NCI-H2107 treated with DMSO at 0.1 percent for 48 hours (cell line): ENCODE measurements at regions not wholly inside any gene's neighbourhood (a gene's known extent, or its start where the extent isn't known, plus 50 kb on each side); places are given as distances from the start of the nearest gene placed in this dataset.

Experiments
- DNase-seq: peaks from one replicate; lab custom pipeline; 2025; ENCODE audit not compliant: unreplicated experiment; lab: John Stamatoyannopoulos, UW

DNA sequence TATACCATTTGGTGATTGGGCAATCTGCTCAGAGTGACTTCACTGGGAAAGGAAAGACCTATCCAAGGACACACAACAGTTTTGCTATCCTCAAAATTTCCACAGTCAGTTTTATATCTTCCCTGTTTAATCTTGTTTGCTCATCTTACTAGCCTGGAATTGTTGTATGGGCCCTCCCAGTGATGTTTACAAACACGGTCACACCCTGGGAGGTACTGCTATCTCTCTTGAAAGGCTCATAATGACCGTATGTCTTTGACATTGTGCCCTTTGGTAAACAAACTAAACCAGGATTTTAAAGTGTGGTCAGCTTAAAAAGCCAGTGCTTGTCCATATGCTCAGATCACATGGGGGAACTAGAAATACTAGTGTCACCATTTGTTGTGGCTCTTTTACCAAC, 277.0 kb downstream of the CDH2 start:
- no peak for DNase-seq

DNA sequence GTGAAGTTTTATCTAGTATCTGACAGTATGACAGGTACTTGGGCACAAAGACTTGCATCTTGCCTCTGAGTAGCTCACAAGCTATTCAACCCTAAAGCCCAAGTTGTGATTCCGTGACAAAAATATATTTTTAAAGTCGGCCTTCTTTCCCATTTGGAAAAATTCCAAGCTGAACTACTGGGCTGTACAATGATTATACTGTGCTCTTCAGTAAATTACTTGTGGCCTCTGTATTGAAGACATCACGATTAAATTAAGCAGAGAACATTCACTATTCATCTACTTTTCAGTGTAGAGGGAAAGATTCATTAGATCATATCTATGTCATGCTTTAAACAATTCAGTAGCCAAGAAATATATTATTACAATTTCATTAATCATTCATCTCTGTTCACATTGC, 282.2 kb downstream of the CDH2 start:
- no peak for DNase-seq

DNA sequence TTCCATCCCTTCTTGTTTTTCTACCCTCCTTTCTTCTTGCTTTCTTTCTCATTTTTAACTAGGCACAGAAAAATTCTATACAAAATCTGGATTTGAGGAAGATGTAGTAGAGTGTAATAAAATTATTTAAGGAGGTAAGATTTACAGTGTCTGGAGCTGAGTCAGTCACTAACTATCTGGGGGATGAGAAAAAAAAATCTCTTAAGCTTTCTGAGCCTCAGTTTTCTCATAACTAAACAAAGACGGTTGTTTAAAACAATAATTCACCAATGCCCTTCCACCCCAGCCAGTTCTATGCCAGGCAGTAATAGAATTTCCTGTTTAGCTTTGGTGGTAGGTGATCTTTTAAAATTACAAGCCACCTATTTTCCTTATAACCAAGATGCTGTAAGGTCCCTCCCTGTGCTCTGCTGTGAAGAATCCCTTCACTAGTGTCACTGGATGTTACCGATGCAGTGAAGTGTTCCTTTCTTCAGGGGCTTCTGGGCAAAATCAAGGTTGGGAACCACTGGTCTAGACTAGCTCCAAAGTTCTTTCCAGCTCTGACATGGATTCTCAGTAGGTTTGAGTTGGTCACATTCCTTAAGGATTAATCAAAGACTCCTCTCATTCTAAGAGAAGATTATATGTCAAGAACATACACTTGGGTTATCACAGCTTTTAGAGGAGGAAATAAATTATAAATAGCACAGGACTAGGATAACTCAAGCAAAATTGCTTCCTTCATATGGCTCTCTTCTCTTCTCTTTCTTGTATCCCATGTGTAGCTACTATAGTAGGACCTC, 289.0 kb downstream of the CDH2 start:
- DNase-seq, result no peak

DNA sequence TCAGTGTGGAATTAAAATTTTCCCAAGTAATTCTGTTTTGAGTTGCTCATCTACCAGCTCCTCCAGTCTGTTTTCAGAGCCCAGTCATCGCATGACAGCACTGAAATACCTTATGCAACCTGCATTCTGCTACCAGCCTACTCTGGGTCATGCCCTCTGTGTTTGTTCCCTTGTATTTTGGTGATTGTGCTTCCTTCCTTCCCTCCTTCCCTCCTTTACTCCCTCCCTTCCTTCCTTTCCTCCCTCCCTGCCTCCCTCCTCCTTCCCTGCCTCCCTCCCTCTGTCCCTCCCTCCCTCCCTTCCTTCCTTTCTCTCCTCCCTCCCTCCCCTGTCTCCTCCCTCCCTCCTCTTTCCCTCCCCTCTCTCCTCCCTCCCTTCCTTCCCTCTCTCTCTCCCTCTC, 289.6 kb downstream of the CDH2 start:
- DNase-seq, result no peak

DNA sequence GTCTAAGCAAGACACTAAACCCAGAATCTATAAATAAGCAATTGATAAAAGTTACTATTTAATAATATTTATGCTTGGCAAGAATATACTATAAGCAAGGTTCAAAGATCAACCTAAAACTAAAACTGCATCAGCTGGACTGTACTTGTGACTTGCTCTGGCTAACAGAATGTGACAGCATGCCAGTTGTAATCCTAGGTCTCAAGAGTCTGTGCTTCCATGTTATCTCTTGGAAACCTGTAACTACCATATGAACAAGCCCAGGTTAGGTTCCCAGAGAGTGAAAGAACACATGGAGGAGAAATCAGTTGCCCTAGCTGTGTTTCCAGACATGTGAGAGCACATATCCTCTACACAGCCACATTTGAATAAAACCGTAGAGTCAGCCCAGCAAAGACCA, 297.4 kb downstream of the CDH2 start:
- DNase-seq, result no peak

DNA sequence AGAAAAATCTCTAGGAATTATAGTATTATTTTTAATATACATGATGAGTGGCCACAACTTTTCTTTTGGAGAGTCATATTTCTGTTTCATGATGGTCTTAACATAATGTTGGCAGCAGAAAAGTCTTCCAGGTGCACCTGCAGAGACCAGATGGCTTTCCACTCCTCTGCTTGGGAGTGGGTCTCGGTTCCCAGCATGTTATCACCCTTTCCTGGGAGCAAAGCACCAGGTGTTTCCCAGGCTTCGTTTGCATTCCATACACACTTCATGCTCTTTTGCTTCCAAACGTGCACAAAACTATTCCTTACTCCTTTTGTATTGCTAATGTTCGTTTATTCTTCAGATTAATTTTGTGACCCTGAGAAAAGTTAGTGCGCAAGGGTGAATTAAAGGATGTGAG, 305.2 kb downstream of the CDH2 start:
- peak; percentile 64 for DNase-seq

DNA sequence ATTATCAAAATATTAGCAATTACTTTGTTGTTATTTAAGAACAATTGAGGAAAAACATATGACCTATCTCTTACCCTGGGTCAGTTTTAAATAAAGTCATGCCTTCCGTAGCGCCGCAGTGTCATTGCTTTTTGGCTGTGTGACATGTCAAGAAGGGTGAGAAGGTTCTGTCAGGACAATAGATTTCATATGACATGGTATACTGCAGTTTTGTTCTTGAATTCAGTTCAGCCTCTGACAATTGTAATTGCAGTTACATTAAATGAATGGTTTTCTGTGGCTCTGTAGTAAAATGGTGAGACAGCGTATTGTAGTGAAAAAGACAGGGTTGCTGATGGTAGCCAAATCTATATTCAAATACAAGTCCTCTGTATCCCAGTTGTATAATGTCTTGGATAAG, 307.2 kb downstream of the CDH2 start:
- no peak for DNase-seq

DNA sequence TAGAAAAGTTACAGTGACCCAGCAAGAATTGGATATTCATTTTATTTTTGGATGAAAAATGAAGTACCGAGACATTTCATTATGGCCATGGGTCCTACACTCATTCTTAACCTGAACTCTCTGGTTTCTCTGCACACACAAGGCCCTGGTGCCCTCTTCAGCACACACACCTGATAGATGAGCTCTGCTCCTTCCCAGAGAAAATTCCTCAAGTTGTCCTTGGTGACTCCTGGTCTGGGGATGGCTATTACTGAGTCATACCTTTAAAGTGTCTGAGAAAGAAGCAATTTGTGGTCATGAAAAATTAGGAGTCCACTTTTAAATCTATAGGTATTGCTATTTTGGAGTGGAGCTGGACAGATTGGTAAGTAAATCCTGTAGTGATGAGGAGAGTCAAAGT, 311.5 kb downstream of the CDH2 start:
- DNase-seq, result no peak

DNA sequence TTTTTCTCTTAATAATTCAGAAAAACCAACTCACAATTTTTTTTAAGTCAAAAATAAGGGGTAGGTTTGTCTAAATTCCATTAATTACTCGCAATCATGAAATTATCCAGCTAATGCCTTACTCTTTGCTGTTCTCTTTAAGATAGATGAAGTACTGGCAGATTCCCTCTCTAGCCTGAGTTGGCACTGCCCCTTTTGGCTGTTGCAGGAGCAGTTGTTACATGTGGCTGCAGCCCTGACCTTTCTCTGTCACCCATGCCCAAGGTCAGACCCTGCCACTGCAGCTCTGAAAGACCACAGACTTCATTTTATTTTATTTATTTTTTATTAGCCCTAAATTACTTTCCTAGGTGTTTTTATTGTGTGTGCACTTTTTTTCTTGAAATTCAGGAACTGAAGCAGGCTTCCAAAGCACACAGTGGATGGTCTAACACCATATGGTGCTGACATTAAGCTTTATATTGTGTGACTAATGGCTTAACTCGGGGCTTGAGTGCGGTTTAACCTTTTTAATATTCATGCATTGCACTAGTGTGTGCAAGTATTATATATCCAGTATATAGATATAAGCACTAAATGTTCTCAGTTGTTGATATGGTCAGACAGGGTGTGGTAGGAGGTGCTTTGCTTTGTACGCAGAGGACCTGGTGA, 313.0 kb downstream of the CDH2 start:
- DNase-seq, result no peak

DNA sequence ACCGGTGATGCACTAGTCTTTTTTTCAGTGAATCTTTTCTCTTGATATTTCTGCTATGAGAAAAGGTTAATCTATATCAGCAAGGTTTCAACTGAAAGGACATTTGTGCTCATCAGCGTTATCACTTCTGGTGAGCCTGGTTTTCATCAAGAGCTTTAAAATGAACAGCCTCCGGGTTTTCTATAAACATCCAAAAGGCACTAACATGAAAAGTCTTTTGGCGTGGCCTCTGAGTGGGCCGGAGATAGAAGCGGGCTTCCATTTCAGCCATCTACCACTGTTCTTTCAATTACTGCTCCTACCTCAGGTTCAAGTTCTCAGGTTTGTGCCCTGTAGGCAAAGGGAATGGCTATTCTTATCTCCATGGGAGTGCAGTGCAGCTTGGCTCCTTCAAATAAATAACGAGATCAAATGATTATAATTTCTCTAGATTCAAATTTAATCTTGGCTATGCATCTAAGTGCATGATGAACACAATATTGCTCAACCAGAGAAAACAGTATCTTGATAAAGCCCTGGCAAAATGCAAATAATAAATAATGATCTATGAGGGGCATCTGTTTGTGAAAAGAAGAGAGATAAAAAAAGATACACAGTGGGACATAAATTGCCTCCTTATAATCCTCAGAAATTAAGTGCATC, 314.8 kb downstream of the CDH2 start:
- no peak for DNase-seq

DNA sequence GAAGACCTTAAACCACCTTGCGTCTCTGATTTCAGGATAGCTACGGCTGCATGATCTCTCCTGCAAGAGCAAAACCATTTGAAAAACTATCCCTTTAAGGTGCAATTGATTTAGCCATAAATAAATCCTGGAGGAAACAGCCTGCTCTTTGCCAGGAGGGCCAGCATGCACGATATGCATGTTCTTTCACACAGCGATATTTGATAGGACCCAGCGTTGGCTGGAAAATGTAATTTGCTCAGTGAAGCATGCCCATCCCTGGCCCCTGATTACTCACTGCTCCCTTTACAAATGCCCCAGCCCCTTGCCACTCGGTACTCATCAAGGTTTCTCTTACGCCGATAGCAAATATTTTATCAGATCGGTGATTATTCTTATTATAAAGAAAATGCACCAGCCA, 315.4 kb downstream of the CDH2 start:
- DNase-seq, result peak; percentile 78

DNA sequence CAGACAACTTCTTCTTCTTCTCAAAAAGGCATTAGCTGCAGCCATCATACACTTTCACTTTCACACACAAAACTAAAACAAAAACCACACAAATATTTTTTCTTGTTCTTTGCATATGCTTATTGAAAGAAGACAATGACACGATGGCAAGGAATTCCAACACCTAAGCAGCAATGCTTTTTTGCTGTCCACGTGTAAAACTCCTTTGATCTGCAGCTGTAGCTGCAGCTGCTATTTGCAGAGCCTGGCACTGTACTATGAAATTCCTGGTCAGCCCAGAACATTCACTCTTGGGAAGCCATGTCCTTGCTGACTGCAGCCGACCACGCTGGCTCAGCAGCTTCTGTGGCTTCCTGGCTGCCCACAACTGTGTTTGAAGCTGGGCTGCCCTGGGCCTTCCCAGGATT, 316.2 kb downstream of the CDH2 start:
- peak; percentile 9 for DNase-seq

DNA sequence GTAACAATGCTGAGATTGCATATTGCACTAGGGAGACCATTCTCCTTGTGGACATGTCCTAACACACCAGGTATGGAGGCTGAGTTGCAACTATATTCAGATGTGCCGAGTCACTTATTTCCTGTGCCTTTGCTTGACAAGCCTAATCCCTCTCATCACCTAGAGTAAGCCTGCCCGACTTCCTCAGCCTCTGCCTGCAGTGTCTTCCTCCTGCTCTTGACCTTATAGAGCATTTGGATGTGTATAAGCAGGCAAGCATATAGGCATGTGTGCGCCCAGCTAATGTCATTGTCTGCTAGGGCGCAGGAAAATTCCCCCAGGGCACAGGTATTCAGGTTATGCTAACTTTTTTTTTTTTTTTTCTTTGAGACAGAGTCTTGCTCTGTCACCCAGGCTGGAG, 316.9 kb downstream of the CDH2 start:
- DNase-seq, result no peak

DNA sequence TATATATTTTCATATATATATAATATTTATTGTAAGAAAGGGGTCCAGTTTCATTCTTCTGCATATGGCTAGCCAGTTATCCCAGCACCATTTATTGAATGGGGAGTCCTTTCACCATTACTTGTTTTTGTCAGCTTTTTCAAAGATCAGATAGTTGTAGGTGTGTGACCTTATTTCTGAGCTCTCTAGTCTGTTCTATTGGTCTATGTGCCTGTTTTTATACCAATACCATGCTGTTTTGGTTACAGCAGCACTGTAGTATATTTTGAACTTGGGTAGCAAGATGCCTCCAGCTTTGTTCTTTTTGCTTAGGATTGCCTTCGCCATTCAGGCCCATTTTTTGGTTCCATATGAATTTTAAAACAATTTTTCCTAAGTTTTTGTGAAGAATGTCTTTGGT, 320.1 kb downstream of the CDH2 start:
- no peak for DNase-seq

DNA sequence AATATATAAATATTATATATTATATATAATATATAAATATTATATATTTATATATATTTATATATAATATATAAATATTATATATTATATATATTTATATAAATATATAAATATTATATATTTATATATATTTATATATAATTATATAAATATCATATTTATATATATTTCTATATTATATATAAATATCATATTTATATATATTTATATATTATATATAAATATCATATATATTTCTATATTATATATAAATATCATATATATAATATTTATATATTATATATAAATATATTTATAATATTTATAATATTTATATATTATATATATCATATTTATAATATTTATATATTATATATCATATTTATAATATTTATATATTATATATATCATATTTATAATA, 321.4 kb downstream of the CDH2 start:
- DNase-seq, result no peak

DNA sequence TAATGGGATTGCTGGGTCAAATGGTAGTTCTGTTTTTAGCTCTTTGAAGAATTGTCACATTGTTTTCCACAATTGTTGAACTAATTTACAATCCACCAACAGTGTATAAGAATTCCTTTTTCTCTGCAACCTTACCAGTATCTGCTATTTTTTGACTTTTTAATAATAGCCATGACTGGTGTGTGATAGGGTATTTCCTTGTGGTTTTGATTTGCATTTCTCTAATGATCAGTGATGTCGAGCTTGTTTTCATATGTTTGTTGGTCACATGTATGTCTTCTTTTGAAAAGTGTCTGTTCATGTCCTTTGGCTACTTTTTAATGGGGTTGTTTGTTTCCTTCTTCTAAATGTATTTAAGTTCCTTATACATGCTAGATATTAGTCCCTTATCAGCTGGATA, 322.3 kb downstream of the CDH2 start:
- no peak for DNase-seq

DNA sequence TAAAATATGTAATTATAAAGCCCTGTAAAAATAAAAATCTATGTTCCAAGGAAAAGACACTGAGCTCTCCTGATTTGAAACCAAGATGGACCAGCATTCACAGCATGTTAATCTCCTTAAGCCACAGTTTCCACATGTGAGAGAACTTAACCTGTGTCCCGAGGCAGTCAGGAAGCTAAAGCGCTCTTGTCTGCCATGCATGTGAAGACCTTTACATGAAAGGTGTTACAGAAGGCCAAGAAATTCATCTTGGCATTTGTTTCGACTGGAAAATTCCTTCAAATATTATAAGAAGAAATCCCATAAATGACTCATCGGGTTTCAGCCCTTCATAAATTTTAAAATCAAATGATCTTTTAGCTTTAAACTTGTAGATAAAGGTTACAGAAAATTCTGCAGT, 328.6 kb downstream of the CDH2 start:
- no peak for DNase-seq

DNA sequence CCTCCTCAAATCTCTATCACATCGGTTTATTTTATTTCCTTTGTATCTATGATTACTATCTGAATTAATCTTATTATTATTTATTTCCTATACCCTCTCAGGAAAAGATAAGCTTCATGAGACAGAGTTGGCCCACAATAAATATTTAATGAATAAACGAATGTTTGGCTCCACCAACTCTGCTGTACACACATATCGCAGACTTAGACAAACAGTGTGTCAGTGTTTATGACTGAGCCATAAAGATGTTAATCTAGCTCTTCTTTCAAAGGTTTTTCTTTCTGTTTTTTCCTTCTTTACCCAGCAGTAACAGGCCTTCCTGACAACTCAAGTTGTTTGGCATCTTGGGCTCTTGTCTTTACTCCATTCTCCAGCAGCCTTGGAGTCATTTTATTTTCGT, 329.5 kb downstream of the CDH2 start:
- DNase-seq, result no peak

DNA sequence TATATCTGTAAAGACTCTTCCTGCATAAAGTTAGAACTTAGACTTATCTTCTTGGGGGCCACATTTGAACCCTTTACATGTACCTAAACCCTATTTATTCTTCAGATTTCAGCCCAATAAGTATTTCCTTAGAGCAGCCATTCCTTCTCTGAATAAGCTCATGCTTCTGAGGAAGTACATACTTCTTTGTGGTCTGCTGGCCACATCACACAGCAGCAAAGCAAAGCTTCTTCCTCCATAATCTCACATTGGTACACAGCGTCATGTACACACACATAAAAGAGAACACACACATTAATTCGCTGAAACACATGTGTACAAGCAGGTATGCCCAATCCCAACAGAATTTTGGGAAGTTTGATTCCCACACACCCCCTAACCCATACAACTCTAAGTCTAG, 331.0 kb downstream of the CDH2 start:
- DNase-seq, result no peak

DNA sequence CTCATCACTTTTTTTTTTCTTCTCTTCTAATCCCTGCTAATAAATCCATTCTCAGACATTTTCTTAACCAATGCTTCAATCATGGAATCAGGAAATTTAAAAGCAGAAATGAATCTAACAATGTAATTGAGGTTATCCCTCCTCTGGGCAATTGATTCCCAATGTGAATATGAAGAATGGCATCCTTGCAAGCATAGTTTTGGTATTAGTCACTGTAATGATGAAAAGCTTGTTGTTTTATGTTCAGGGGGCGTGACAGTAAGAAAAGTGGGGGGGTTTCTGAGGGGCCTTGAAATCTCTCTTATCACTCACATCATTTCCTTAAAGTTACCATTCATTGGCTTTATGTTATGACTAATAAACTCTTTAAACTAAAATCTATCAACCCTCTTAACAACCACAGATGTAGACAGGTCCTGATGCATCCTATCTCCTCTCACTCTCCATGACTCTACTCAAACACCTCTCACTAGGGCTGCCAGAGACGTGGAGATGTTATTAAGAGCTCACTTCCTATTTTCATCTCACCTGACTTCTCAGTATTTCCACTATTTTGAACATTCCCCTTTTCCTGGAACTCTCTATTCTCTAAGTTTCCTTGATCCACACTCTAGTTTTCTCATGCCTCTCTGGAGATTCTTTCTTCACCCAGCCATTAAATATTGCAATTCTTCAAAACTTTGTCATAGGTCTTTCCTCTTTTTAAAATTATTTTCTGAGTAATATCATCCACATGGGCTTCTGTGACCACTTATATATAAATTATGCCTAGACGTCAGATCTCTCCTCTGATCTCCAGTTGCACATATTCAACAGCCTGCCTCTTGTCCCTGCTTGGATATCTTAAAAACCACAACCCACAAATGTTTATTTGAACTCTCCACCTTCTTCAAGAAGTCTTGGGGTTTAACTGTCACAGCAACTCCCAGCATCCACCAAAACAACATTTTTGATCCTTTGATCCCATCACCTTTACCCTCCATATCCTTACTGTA, 332.9 kb downstream of the CDH2 start:
- peak; percentile 5 for DNase-seq

DNA sequence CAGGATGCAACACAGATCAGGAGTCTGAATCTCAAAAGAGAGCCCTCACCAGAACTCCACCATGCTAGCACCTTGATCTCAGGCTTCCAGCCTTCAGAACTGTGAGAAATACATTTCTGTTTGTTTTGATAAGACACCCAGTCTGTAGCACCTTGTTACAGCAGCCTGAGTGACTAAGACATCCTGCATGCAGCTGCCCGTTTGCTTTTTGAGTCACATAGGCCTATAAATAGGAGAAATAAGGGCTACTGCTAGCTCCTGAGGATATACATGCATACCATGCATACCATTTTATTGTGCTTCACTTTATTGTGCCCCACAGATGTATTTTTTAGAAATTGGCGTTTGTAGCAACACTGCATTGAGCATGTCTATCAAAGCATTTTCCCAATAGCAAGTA, 337.8 kb downstream of the CDH2 start:
- DNase-seq, result no peak
